ENCODE measurements at regions not wholly inside any gene's neighbourhood (a gene's known extent, or its start where the extent isn't known, plus 50 kb on each side); places are given as distances from the start of the nearest gene placed in this dataset.

- no peaks in the 10 kb centered on the region for H3K36me3 ChIP-seq
- H3K9me3 ChIP-seq = no peaks in the 10 kb centered on the region
- TF ChIP-seq CTCF (IDR thresholded peaks at IDR 0.05) = no peak
- intact Hi-C loops (cut with DNase I) = loop anchor here in 1 of 10 donors (10.0 kb wide), 1 partner anchor 54 kb away; no protein-coding TSS in a partner anchor
- H3K4me1 ChIP-seq = no peaks in the 10 kb centered on the region
- DNase-seq (no peak), ATAC-seq (no peak)
- no peaks in the 10 kb centered on the region for H3K27me3 ChIP-seq
- H3K27ac ChIP-seq = no peak overlapping the region
- H3K4me3 ChIP-seq = no peak overlapping the region
- WGBS, 2 donors = no CpG with 5 or more reads among the region's 1 CpG
These were observed 363.3 kb downstream of the MBD2 start for GRCh38 chr18:53861185-53861584.

GRCh38 chr18:53859764-53860163, 364.7 kb downstream of the MBD2 start:
- Histone ChIP-seq H3K27me3 (no peaks in the 10 kb centered on the region), H3K4me3 (no peak overlapping the region), H3K4me1 (no peaks in the 10 kb centered on the region), H3K9me3 (no peaks in the 10 kb centered on the region), H3K36me3 (no peaks in the 10 kb centered on the region), H3K27ac (no peak overlapping the region)
- no peak for TF ChIP-seq CTCF (IDR thresholded peaks at IDR 0.05)
- intact Hi-C loops (cut with DNase I) = loop anchor here in 1 of 10 donors (10.0 kb wide), 1 partner anchor 55 kb away; no protein-coding TSS in a partner anchor
- no peak for ATAC-seq
- 95 to 100% methylated on average over 1 of the region's 1 CpG for WGBS, 2 donors
- no peak for DNase-seq

GRCh38 chr18:53850902-53851301, 373.6 kb downstream of the MBD2 start:
- no peak for TF ChIP-seq CTCF (IDR thresholded peaks at IDR 0.05)
- Histone ChIP-seq H3K9me3 (peaks cover 0 to 16% (median 0%) of the 10 kb centered on the region in 11 donors), H3K27me3 (no peaks in the 10 kb centered on the region), H3K4me3 (no peak overlapping the region), H3K4me1 (no peaks in the 10 kb centered on the region), H3K27ac (no peak overlapping the region), H3K36me3 (no peaks in the 10 kb centered on the region)
- intact Hi-C loops (cut with DNase I) = no loop called here
- no peak for ATAC-seq
- no peak for DNase-seq

- intact Hi-C loops (cut with DNase I) = no loop called here
- H3K4me3 ChIP-seq = no peak overlapping the region
- no peaks in the 10 kb centered on the region for H3K36me3 ChIP-seq
- no peak overlapping the region for H3K27ac ChIP-seq
- no peaks in the 10 kb centered on the region for H3K4me1 ChIP-seq
- H3K27me3 ChIP-seq = no peaks in the 10 kb centered on the region
- ATAC-seq = no peak
- peaks cover 0 to 16% (median 0%) of the 10 kb centered on the region in 11 donors for H3K9me3 ChIP-seq
- 61 to 86% methylated on average over 1 of the region's 1 CpG for WGBS, 2 donors
- no peak for DNase-seq
- no peak for TF ChIP-seq CTCF (IDR thresholded peaks at IDR 0.05)
These were observed 380.7 kb downstream of the MBD2 start for GRCh38 chr18:53843763-53844162.
